Neural progenitor cell (in vitro differentiated cells): ENCODE measurements at regions not wholly inside any gene's neighbourhood (a gene's known extent, or its start where the extent isn't known, plus 50 kb on each side); places are given as distances from the start of the nearest gene placed in this dataset.
A peak's percentile ranks its signal among the peaks of the same experiment; 100 is the strongest.

Experiments used
- DNase-seq: peaks from one replicate; pipeline ENCODE4 v3.0.0-alpha.2; 2016; ENCODE audit warnings: low spot score
- H2AFZ ChIP-seq: fragments of 200-600 bp; sonication (generic); replicated peaks from 2 replicates; pipeline ENCODE4 v1.6.1; 2016; ENCODE audit warnings: antibody characterized with exemption
- H3F3A ChIP-seq: fragments of 200-600 bp; sonication (generic); 2 replicates; pipeline ENCODE4 v1.6.1; 2016; ENCODE audit warnings: antibody characterized with exemption, low read depth
- H3K27ac ChIP-seq: fragments of 200-600 bp; sonication (generic); 2 replicates; pipeline ENCODE4 v1.5.1; 2016; ENCODE audit warnings: mild to moderate bottlenecking
- H3K27me3 ChIP-seq: fragments of 200-600 bp; sonication (generic); 2 replicates; pipeline ENCODE4 v1.6.1; 2016; ENCODE audit warnings: mild to moderate bottlenecking, moderate library complexity
- H3K36me3 ChIP-seq: fragments of 200-600 bp; sonication (generic); 2 replicates; pipeline ENCODE4 v1.5.1; 2016
- H3K4me1 ChIP-seq: fragments of 200-600 bp; sonication (generic); 2 replicates; pipeline ENCODE4 v1.6.1; 2016; ENCODE audit warnings: mixed run types
- H3K4me2 ChIP-seq: fragments of 200-600 bp; sonication (generic); 2 replicates; pipeline ENCODE4 v1.6.1; 2016
- H3K4me3 ChIP-seq: fragments of 200-600 bp; sonication (generic); 2 replicates; pipeline ENCODE4 v1.5.1; 2016
- H3K79me2 ChIP-seq: fragments of 200-600 bp; sonication (generic); 2 replicates; pipeline ENCODE4 v1.6.1; 2016; ENCODE audit warnings: low read depth
- H3K9ac ChIP-seq: fragments of 200-600 bp; sonication (generic); 2 replicates; pipeline ENCODE4 v1.6.1; 2016
- H3K9me3 ChIP-seq: fragments of 200-600 bp; sonication (generic); 2 replicates; pipeline ENCODE4 v1.5.1; 2016; ENCODE audit warnings: low read depth
- H4K20me1 ChIP-seq: fragments of 200-600 bp; sonication (generic); 2 replicates; pipeline ENCODE4 v1.6.1; 2016; ENCODE audit warnings: low read depth
- H3K27ac Mint-ChIP-seq: 3 replicates; pipeline ENCODE4 v1.8.0; 2021; ENCODE audit warnings: mixed read lengths
- H3K27me3 Mint-ChIP-seq: 2 replicates; pipeline ENCODE4 v1.8.0; 2022; ENCODE audit warnings: low read depth, mild to moderate bottlenecking, inconsistent platforms, moderate library complexity, mixed read lengths; ENCODE audit not compliant: insufficient read depth
- H3K36me3 Mint-ChIP-seq: 3 replicates; pipeline ENCODE4 v1.8.0; 2021; ENCODE audit warnings: mixed read lengths
- H3K4me1 Mint-ChIP-seq: 3 replicates; pipeline ENCODE4 v1.8.0; 2021; ENCODE audit warnings: mixed read lengths
- H3K4me3 Mint-ChIP-seq: 3 replicates; pipeline ENCODE4 v1.8.0; 2021; ENCODE audit warnings: mild to moderate bottlenecking, moderate library complexity, mixed read lengths
- H3K9me3 Mint-ChIP-seq: 3 replicates; pipeline ENCODE4 v1.8.0; 2020; ENCODE audit warnings: mixed read lengths
- CTCF ChIP-seq: fragments of 200-600 bp; sonication (generic); IDR thresholded peaks from 2 replicates; pipeline ENCODE4 v1.5.1; 2017; ENCODE audit warnings: antibody characterized with exemption, mild to moderate bottlenecking
- EZH2 ChIP-seq: fragments of 200-600 bp; sonication (generic); IDR thresholded peaks from 2 replicates; pipeline ENCODE4 v1.6.1; 2017; ENCODE audit warnings: antibody characterized with exemption, mild to moderate bottlenecking, moderate library complexity
- EZH2phosphoT487 ChIP-seq: fragments of 200-600 bp; sonication (generic); IDR thresholded peaks from 2 replicates; pipeline ENCODE4 v1.6.1; 2017; ENCODE audit warnings: antibody characterized with exemption

- peaks cover 25% of the 10 kb centered on the region for H3K4me1 ChIP-seq
- DNase-seq: peak; percentile 25
These were observed 355.2 kb downstream of the BMP4 start for GRCh38 chr14:53601409-53601808.

GRCh38 chr14:53599221-53599945 lies 357.2 kb downstream of the BMP4 start:
- no peaks in the 10 kb centered on the region for H3K79me2 ChIP-seq
- Mint-ChIP-seq H3K27ac (peak overlapping the region; percentile 95), H3K27me3 (peaks cover 7% of the 10 kb centered on the region)

More at GRCh38 chr14:53601409-53601808, 355.2 kb downstream of the BMP4 start:
- H3K4me3 Mint-ChIP-seq: no peak overlapping the region
- peaks cover 46% of the 10 kb centered on the region for H3K4me1 Mint-ChIP-seq
- Histone ChIP-seq H3K36me3 (no peaks in the 10 kb centered on the region), H3F3A (no peaks in the 10 kb centered on the region), H4K20me1 (no peaks in the 10 kb centered on the region), H3K79me2 (no peaks in the 10 kb centered on the region), H3K27me3 (no peaks in the 10 kb centered on the region), H3K9me3 (no peaks in the 10 kb centered on the region), H3K27ac (no peak overlapping the region), H3K9ac (no peak overlapping the region), H3K4me3 (no peak overlapping the region), H3K4me2 (no peak overlapping the region), H2AFZ (no peak overlapping the region)
- peaks cover 2% of the 10 kb centered on the region for H3K27me3 Mint-ChIP-seq
- TF ChIP-seq EZH2 (no peak), CTCF (no peak), EZH2phosphoT487 (no peak)
- no peaks in the 10 kb centered on the region for H3K9me3 Mint-ChIP-seq
- H3K27ac Mint-ChIP-seq: peak overlapping the region; percentile 17
- H3K36me3 Mint-ChIP-seq: peaks cover 3% of the 10 kb centered on the region

GRCh38 chr14:53596853-53597525 lies 359.6 kb downstream of the BMP4 start:
- Histone ChIP-seq H3K36me3 (no peaks in the 10 kb centered on the region), H3K4me1 (peaks cover 25% of the 10 kb centered on the region), H3K79me2 (no peaks in the 10 kb centered on the region), H4K20me1 (no peaks in the 10 kb centered on the region), H3K27ac (no peak overlapping the region), H3K4me2 (no peak overlapping the region), H3K4me3 (no peak overlapping the region), H3K9me3 (no peaks in the 10 kb centered on the region), H3K9ac (no peak overlapping the region), H3F3A (no peaks in the 10 kb centered on the region), H3K27me3 (no peaks in the 10 kb centered on the region), H2AFZ (no peak overlapping the region)
- Mint-ChIP-seq H3K9me3 (no peaks in the 10 kb centered on the region), H3K4me1 (peaks cover 43% of the 10 kb centered on the region), H3K27ac (no peak overlapping the region), H3K36me3 (peaks cover 3% of the 10 kb centered on the region), H3K27me3 (peaks cover 7% of the 10 kb centered on the region), H3K4me3 (no peak overlapping the region)
- no peak for TF ChIP-seq CTCF
- no peak for TF ChIP-seq EZH2phosphoT487
- TF ChIP-seq EZH2: no peak
- no peak for DNase-seq

More at GRCh38 chr14:53599221-53599945, 357.2 kb downstream of the BMP4 start:
- Histone ChIP-seq H3K36me3 (no peaks in the 10 kb centered on the region), H3K4me3 (no peak overlapping the region), H3K9ac (no peak overlapping the region), H3K27me3 (no peaks in the 10 kb centered on the region), H3K4me2 (peak overlapping the region; percentile 27), H3K4me1 (peaks cover 25% of the 10 kb centered on the region), H3K9me3 (no peaks in the 10 kb centered on the region), H2AFZ (no peak overlapping the region), H3K27ac (no peak overlapping the region), H3F3A (no peaks in the 10 kb centered on the region), H4K20me1 (no peaks in the 10 kb centered on the region)
- no peak for DNase-seq
- Mint-ChIP-seq H3K9me3 (no peaks in the 10 kb centered on the region), H3K36me3 (peaks cover 3% of the 10 kb centered on the region), H3K4me3 (no peak overlapping the region), H3K4me1 (peaks cover 46% of the 10 kb centered on the region)
- no peak for TF ChIP-seq EZH2phosphoT487
- TF ChIP-seq CTCF: no peak
- no peak for TF ChIP-seq EZH2
